CD14-positive monocyte (primary cell): ENCODE measurements at regions not wholly inside any gene's neighbourhood (a gene's known extent, or its start where the extent isn't known, plus 50 kb on each side); places are given as distances from the start of the nearest gene placed in this dataset.

Experiments
- DNase-seq, 3 donors: peaks; one replicate each; pipeline ENCODE4 v3.0.0-alpha.2; 2011 to 2022
- H2AFZ ChIP-seq: 2 replicates; pipeline ENCODE4 v1.6.0; 2012; ENCODE audit warnings: mild to moderate bottlenecking, low read depth, low read length, inconsistent platforms; ENCODE audit not compliant: insufficient read depth, poor library complexity, severe bottlenecking
- H3K27ac ChIP-seq, 2 donors: 1 replicate in 1 of 2; 2 replicates in 1 of 2; pipeline ENCODE4 v1.5.1; 2012 to 2013; ENCODE audit warnings: low read length in 2 of 2, control low read depth in 1 of 2, inconsistent platforms in 1 of 2, low read depth in 1 of 2, mild to moderate bottlenecking in 1 of 2
- H3K27me3 ChIP-seq, 2 donors: one replicate each; pipeline versions ENCODE4 v1.6.0 to v1.6.1; 2011 to 2013; ENCODE audit warnings: low read length in 2 of 2; ENCODE audit not compliant: control insufficient read depth in 2 of 2, insufficient read depth in 2 of 2
- H3K36me3 ChIP-seq, 2 donors: replicated peaks in 1 of 2; 1 replicate in 1 of 2; 2 replicates in 1 of 2; pipeline versions ENCODE4 v1.5.1 to v1.6.1; 2012 to 2013; ENCODE audit warnings: low read length in 2 of 2, control low read depth in 1 of 2, inconsistent platforms in 1 of 2, mild to moderate bottlenecking in 1 of 2; ENCODE audit not compliant: insufficient read depth in 2 of 2, control insufficient read depth in 1 of 2
- H3K4me1 ChIP-seq, 2 donors: 1 replicate in 1 of 2; 2 replicates in 1 of 2; pipeline versions ENCODE4 v1.5.1 to v1.6.1; 2012 to 2013; ENCODE audit warnings: low read length in 2 of 2, control low read depth in 1 of 2, inconsistent platforms in 1 of 2, mild to moderate bottlenecking in 1 of 2, moderate library complexity in 1 of 2; ENCODE audit not compliant: insufficient read depth in 2 of 2, control insufficient read depth in 1 of 2
- H3K4me2 ChIP-seq: replicated peaks from 2 replicates; pipeline ENCODE3; 2012; ENCODE audit warnings: low read length, moderate library complexity, mild to moderate bottlenecking; ENCODE audit not compliant: poor library complexity, severe bottlenecking; ENCODE audit errors: extremely low read depth
- H3K4me3 ChIP-seq, 3 experiments: fragments of 200-600 bp in 1 of 3; sonication (generic) in 1 of 3; replicated peaks in 1 of 3; 1 replicate in 2 of 3; 2 replicates in 1 of 3; pipeline ENCODE4 v1.5.1; 2011 to 2013; ENCODE audit warnings: low read length in 3 of 3, mild to moderate bottlenecking in 3 of 3, control low read depth in 2 of 3, low read depth in 2 of 3, inconsistent platforms in 1 of 3, moderate library complexity in 1 of 3
- H3K79me2 ChIP-seq: 2 replicates; pipeline ENCODE4 v1.6.0; 2012; ENCODE audit warnings: mild to moderate bottlenecking, control low read depth, inconsistent platforms, low read length, moderate library complexity; ENCODE audit not compliant: insufficient read depth
- H3K9ac ChIP-seq: 2 replicates; pipeline ENCODE4 v1.6.0; 2017; ENCODE audit warnings: low read length, mild to moderate bottlenecking; ENCODE audit not compliant: insufficient read depth, poor library complexity, severe bottlenecking
- H3K9me3 ChIP-seq, 2 donors: replicated peaks in 1 of 2; 1 replicate in 1 of 2; 2 replicates in 1 of 2; pipeline versions ENCODE4 v1.5.1 to v1.6.1; 2012 to 2013; ENCODE audit warnings: low read length in 2 of 2, control low read depth in 1 of 2; ENCODE audit not compliant: control insufficient read depth in 1 of 2, insufficient read depth in 1 of 2
- H4K20me1 ChIP-seq: 2 replicates; pipeline ENCODE4 v1.6.0; 2012; ENCODE audit warnings: mild to moderate bottlenecking, low read length, control low read depth, moderate library complexity; ENCODE audit not compliant: insufficient read depth
- H3K27ac Mint-ChIP-seq, 7 donors: one replicate each; pipeline ENCODE4 v1.8.0; 2020; ENCODE audit warnings: mild to moderate bottlenecking in 7 of 7, mixed read lengths in 7 of 7, moderate library complexity in 6 of 7, inconsistent platforms in 2 of 7
- H3K27me3 Mint-ChIP-seq, 3 donors: one replicate each; pipeline ENCODE4 v1.8.0; 2021 to 2022; ENCODE audit warnings: low read depth in 3 of 3, mild to moderate bottlenecking in 3 of 3, mixed read lengths in 3 of 3, moderate library complexity in 3 of 3, inconsistent platforms in 1 of 3
- H3K36me3 Mint-ChIP-seq, 2 donors: one replicate each; pipeline ENCODE4 v1.8.0; 2020; ENCODE audit warnings: mixed read lengths in 2 of 2, inconsistent platforms in 1 of 2, mild to moderate bottlenecking in 1 of 2
- H3K4me1 Mint-ChIP-seq: one replicate; pipeline ENCODE4 v1.8.0; 2020; ENCODE audit warnings: mild to moderate bottlenecking, mixed read lengths
- H3K4me3 Mint-ChIP-seq, 2 donors: one replicate each; pipeline ENCODE4 v1.8.0; 2020; ENCODE audit warnings: mild to moderate bottlenecking in 2 of 2, mixed read lengths in 2 of 2, moderate library complexity in 1 of 2
- H3K9me3 Mint-ChIP-seq, 7 donors: one replicate each; pipeline ENCODE4 v1.8.0; 2020 to 2022; ENCODE audit warnings: mixed read lengths in 7 of 7, mild to moderate bottlenecking in 6 of 7, moderate library complexity in 6 of 7, inconsistent platforms in 2 of 7
- WGBS: methylation state at CpG from one replicate; pipeline ENCODE4 v1.1.5; 2013; ENCODE audit warnings: missing lambda C conversion rate; ENCODE audit not compliant: insufficient coverage; 5-methylcytosine and 5-hydroxymethylcytosine counted together
- intact Hi-C, 2 donors: fragments of 100-400 bp; cut with micrococcal nuclease; formaldehyde crosslinking; loops; one replicate each; pipeline versions ENCODE4 v1.15.0 to v1.15.1; 2023
- TF ChIP-seq, protein P1 (sequence below): fragments of 200-600 bp; IDR thresholded peaks from one replicate; pipeline ENCODE4 v1.8.0; 2022; ENCODE audit warnings: antibody characterized with exemption, mild to moderate bottlenecking

GRCh38 chr5:91307048-91307447 is 76.1 kb downstream of the ARRDC3 start:
- Mint-ChIP-seq H3K4me3 (no peak overlapping the region), H3K36me3 (peaks cover 23 to 34% of the 10 kb centered on the region in 2 donors), H3K9me3 (no peaks in the 10 kb centered on the region), H3K4me1 (peaks cover 43% of the 10 kb centered on the region), H3K27me3 (no peaks in the 10 kb centered on the region), H3K27ac (peak overlapping the region in 1 of 7 donors; percentile 46)
- H3K4me2 ChIP-seq = no peak overlapping the region
- no peaks in the 10 kb centered on the region for H3K79me2 ChIP-seq
- DNase-seq = no peak
- H3K9ac ChIP-seq = no peak overlapping the region
- H4K20me1 ChIP-seq = no peaks in the 10 kb centered on the region
- no peak overlapping the region for H2AFZ ChIP-seq
- H3K27me3 ChIP-seq = no peaks in the 10 kb centered on the region
- TF ChIP-seq, protein P1, sequence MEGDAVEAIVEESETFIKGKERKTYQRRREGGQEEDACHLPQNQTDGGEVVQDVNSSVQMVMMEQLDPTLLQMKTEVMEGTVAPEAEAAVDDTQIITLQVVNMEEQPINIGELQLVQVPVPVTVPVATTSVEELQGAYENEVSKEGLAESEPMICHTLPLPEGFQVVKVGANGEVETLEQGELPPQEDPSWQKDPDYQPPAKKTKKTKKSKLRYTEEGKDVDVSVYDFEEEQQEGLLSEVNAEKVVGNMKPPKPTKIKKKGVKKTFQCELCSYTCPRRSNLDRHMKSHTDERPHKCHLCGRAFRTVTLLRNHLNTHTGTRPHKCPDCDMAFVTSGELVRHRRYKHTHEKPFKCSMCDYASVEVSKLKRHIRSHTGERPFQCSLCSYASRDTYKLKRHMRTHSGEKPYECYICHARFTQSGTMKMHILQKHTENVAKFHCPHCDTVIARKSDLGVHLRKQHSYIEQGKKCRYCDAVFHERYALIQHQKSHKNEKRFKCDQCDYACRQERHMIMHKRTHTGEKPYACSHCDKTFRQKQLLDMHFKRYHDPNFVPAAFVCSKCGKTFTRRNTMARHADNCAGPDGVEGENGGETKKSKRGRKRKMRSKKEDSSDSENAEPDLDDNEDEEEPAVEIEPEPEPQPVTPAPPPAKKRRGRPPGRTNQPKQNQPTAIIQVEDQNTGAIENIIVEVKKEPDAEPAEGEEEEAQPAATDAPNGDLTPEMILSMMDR = no peak
- intact Hi-C loops = no loop called here
- WGBS = 100% methylated on average over 3 of the region's 4 CpGs
- H3K4me3 ChIP-seq = no peak overlapping the region
- H3K9me3 ChIP-seq = no peaks in the 10 kb centered on the region
- peaks cover 0 to 6% of the 10 kb centered on the region in 2 donors for H3K36me3 ChIP-seq
- peaks cover 41 to 48% of the 10 kb centered on the region in 2 donors for H3K4me1 ChIP-seq
- H3K27ac ChIP-seq = no peak overlapping the region

GRCh38 chr5:91306497-91306896 is 76.6 kb downstream of the ARRDC3 start:
- no peak for DNase-seq
- Mint-ChIP-seq H3K4me1 (peaks cover 41% of the 10 kb centered on the region), H3K36me3 (peaks cover 23 to 34% of the 10 kb centered on the region in 2 donors), H3K4me3 (no peak overlapping the region), H3K9me3 (no peaks in the 10 kb centered on the region), H3K27me3 (no peaks in the 10 kb centered on the region), H3K27ac (no peak overlapping the region)
- H3K9me3 ChIP-seq = no peaks in the 10 kb centered on the region
- H3K27ac ChIP-seq = no peak overlapping the region
- TF ChIP-seq, protein P1 = no peak
- no peaks in the 10 kb centered on the region for H3K79me2 ChIP-seq
- no peak overlapping the region for H3K9ac ChIP-seq
- H2AFZ ChIP-seq = no peak overlapping the region
- no peaks in the 10 kb centered on the region for H4K20me1 ChIP-seq
- H3K4me2 ChIP-seq = no peak overlapping the region
- intact Hi-C loops = no loop called here
- H3K27me3 ChIP-seq = no peaks in the 10 kb centered on the region
- H3K36me3 ChIP-seq = peaks cover 0 to 6% of the 10 kb centered on the region in 2 donors
- no peak overlapping the region for H3K4me3 ChIP-seq
- peaks cover 41 to 49% of the 10 kb centered on the region in 2 donors for H3K4me1 ChIP-seq
- 92% methylated on average over 2 of the region's 3 CpGs for WGBS
